HG03432 (cell line): ENCODE measurements at regions not wholly inside any gene's neighbourhood (a gene's known extent, or its start where the extent isn't known, plus 50 kb on each side); places are given as distances from the start of the nearest gene placed in this dataset.

Source experiments
- ATAC-seq: cut with Tn5 transposase; IDR thresholded peaks from one replicate; pipeline ENCODE4 v1.9.1; 2021; ENCODE audit warnings: mild to moderate bottlenecking, moderate library complexity; ENCODE audit not compliant: unreplicated experiment

DNA sequence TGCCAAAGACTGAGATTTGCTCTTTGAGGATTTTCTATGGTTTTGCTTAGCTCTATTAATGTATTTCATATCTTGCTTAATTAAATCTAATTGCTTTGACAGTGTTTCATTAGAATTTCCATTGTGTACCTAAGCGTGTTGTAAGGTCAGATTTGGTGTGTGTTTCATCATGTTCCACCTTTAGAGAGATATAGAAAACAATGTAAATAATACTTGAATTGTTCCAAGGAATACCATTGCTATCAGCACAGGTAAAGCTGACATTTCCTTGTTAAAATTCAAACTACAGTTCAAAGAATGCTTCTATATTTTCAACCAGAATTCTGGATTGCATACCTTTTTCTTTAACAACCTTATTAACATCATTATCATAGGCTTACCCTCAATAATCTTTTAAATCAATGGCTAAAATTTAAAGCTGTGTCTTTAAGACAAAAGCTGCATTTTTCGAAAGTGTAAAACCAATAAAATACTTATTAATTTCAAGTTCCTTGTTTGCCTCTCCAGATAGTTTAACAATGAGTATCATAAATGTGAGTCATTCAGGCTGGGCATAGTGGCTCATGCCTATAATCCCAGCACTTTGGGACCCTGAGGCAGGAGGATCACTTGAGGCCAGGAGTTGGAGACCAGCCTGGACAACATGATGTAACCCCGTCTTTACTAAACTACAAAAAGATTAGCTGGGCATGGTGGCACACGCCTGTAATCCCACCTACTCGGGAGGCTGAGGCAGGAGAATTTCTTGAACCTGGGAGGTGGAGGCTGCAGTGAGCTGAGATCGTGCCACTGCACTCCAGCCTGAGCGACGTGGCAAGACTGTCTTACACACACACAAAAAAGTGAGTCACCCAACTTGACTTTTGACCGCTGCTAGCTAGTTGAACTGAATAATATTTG, 188.0 kb upstream of the PKDCC start:
- no peak for ATAC-seq

DNA sequence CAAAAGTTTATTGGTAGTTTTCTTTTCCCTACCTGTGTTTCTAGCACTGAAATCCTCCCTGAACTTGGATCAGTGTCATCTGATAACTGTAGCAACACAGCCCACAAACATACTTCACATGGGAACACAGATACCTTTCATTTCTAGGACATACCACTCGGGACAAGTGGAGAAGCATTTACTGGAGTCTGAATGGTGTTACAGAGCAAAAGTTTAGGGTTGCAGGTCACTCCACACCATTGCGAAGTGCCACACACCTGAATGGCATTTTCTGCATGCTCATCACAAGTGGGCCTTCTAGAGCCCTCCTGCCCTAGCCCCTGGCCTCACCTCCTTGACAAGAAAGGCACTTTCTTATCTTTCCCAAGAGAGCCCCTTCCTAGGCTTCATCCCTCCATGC, 184.8 kb upstream of the PKDCC start:
- no peak for ATAC-seq

DNA sequence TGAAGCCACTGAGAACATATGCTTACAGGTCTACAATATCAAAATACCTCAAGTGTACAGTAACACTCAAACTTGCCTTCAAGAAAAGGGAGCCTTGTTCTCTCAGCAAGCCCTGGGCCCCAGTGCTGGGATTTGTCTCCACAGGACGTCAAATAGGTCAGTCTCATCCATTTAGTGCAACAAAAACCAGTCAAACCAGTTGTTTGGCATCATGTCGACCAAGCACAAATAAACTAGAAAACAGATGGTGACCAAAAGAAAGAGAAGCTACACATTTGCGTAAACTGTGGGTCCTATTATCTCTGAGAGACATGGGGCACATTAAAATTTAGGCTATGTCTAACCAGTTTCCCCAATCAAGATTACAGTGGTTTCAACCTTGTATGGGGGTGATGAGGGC, 182.6 kb upstream of the PKDCC start:
- no peak for ATAC-seq

DNA sequence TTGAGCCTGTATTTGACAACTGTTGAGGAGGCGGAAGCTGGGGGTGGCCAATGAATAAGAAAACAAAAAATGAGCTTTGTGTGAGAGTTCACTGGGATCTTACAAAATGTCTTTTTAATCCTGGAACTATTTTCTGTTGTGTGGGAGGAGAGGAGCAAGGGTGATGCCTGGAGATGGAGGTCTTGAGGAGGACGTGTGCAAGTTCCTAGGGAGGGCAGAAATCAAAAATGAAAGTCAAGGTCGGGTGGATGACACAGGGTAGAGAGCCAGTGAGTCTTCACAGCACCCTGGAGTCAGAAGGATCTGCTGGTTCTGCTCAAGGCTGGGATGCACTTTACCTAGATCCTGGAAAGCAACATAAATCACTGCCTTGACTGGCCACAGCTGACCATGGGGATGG, 180.3 kb upstream of the PKDCC start:
- ATAC-seq, result no peak

DNA sequence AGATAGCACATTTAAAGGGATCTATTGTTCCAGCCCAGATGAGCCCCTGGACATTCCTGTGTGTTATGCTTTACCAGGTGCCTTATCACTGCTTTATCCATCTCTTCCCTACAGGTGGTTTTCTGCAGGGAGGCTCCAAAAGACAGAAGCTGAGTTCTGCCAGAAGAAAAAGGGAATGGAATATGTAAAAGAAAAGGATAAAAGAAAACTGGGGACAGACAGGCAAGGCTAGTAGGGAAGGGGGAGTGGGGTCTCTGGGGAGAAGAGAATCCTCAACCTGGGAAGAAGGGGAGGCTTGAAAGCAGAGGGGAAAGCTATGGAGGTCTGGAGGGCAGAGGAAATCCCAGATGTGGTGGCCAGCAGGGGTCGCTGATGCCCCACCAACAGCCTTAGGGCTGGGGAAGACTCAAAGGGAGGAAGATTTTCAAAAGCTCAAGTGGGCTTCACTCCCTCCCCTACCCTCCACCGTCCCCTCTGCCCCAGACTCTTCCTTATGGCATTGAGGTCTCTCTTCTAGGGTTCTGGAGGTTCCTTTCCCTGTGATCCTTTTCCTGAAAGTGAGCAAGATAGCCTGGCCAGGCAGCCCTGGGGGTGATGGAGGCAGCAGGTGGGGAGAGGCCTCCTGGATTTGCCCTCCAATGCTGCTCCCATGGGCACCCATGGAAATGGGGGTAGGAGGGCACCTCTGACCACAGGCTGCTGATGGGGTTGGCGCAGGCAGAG, 178.1 kb upstream of the PKDCC start:
- no peak for ATAC-seq

DNA sequence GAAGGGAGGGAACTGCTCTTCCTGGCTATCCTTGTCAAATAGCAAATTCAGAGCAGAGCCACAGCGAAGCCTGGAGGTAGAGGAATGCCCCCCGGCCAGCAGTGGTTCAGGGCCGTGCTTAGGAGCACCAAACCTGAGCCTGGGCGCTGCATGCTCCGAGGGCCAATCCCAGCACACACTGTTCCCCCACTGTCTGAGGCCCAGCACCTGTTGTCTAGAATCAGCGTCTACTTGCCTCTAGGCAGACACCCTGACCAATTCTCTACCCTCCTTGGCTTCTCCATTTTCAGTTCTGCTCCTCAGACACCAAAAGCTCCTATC, 177.6 kb upstream of the PKDCC start:
- ATAC-seq, result no peak

DNA sequence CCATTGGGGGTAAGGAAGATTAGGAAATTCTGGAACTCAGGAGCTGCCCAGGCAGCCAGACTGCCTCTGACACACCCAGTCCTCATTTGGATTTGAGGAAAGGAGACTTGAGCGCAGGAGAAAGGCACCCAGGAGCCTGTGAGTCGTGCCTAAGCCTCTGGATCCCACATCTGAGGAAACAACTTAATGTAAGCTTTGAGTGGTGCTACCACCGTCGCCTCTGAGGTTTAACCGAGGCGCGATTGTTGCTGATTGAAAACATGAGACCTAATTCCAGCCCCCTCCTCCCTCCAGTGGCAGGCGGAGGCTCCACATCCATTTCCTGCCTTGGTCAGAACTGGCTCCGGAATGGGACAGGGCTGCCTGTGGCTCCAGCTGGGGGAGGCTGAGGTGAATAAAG, 176.7 kb upstream of the PKDCC start:
- no peak for ATAC-seq

DNA sequence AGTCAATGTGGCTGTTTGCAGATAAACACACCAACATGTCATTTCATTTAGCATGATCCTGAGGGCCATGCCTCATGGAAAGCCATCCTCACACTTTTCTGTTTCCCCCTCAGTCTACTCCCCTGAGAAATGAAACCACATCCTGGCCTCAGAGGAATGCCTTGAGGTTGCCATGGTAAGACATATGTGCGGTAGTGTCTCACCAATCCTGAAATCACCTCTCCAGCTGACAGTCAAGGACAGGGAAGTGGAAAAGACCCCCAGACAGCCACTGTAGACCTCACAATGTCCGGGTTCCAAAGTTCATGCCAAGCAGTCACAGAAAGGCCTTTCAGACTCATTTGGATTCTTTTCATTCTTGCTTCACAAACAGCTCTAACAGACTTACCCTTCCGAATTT, 175.2 kb upstream of the PKDCC start:
- ATAC-seq, result no peak

DNA sequence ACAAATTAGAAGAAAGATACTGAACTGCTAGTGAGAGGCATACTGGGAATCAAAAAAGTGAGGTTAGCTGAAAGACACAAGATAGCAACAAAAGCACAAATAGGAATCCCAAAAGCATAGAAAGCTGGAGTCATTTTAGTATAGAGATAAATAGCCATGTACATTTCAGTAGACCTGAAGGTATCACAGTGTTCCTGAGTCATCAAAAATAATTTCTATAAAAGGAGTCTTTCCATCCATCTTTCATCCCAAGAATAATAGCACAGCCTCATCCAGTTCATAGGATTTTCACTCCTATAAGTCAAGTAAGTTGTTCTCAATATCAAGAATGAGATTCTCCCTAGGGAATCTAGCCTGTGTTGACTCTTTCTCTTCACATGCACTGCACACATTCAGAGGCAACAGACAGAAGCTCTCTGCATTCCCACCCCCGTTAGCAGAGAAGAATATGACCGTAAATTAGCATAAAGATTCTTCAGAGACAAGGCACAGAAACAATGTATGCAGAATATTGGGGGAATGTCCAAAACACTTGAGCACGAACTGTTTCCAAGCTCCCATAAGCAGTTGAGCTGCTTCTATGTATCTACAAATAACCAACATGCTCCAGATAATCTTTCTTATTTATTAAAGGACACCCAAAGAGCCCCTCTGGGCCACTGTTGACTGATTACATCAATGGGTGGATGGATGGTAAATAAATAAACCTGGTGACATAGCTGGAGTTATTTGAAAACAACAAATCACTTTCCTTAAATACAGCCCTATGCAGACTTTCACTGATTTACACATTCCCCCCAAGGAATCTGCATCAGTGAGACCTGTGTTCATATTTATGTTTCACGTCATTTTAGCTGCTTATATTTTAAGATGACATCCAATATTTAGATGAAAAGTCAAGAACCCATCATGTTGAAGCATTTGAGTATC, 174.5 kb upstream of the PKDCC start:
- ATAC-seq, result no peak

DNA sequence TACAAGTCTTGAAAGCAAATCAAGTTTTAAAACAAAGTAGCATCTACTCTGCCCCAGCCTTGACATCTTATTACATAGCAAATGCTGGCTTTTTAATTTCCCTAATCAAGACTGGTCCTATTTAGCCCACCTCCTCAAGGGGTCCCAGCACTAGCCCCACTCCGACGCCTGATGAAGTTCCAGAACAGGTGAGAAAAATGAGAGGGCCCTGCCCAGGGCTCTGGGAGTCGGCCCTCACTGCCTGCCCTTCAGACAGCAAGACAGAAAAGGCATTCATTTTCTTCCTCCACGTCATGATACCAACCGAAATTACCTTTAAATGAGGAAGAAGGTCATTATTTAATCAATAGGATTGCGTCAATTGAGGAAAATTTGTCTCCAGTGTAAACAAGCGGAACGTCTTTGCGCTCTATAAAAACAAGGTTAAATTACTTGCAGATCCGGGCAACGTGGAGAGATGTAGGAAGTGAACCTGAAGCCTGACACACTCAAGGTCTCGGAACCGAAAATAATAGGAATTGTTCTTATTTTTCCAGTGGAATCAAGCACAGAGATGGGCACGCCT, 170.6 kb upstream of the PKDCC start:
- ATAC-seq, result no peak

DNA sequence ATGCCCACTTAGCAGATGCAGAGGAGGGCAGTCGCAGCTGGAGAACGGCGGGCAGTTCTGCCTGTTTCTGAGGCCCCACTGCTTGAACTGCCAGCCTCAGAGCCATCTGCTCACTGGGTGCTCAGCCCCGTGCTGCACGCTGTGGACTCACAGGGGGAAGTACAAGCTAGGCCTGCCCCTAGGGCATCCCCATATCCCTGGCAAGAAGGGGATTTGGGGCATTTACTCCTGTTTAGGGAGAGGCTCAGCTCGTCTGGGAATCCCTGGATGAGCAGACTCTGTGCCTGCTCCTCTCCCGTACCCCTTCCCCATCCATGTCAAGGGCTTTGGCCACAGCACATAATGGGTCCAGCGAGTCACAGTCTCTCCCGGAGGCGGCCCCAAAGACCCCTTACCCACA, 169.8 kb upstream of the PKDCC start:
- ATAC-seq, result no peak

DNA sequence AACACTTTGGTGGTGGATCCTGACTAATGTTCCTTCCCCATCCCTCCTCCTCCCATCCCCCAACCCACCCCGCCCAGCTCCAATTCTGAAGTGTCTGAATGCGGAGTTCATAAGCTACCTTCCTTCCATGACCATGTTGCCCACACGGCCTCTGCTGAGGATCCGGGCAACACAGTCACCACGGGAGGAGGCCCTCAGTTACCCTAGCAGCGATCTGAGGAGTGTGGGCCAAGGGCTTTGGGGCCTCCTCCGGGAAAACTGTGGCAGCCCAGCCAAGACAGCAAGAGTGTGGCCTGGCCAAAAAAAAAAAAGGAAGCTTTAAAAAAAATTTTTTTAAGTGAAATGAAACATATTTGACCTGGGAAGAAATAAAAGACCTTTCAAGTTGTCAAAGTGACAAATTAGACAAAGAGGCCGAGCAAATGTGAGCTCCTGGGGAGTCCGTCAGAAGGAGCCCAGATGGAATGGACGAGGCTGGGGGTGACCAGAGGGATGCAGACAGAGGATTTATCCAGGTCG, 169.0 kb upstream of the PKDCC start:
- no peak for ATAC-seq

DNA sequence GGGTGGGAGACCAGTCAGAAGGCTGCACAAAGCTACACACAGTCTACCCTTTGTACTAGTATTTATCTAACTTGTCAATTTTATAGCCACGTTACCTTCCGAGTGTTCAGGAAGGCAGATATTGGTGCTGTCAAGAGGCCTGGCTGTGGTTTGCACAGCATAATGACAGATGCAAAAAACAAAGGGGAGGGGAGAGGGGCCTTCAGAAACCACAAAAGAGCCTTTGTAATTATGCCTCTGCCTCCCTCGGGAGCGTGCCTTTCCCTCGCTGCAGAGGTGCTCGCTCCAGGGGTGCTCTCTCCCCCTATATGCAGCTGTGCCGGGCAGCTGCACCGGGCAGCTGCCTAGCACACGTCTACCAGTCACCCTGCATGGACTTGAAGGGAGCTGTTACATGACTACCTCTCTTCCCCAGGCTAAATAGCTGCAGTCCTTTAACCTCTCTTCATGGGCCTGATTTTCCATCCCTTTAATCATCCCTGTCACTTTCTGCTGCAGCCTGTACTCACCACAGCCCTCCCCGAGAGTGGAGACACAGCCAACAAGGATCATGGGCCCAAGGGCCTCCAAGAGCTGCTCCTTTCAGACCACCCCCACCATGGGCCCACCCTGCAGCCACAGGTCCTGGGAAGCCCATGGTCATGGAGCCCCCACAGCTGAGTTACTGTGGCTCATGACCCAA, 168.4 kb upstream of the PKDCC start:
- ATAC-seq, result no peak

DNA sequence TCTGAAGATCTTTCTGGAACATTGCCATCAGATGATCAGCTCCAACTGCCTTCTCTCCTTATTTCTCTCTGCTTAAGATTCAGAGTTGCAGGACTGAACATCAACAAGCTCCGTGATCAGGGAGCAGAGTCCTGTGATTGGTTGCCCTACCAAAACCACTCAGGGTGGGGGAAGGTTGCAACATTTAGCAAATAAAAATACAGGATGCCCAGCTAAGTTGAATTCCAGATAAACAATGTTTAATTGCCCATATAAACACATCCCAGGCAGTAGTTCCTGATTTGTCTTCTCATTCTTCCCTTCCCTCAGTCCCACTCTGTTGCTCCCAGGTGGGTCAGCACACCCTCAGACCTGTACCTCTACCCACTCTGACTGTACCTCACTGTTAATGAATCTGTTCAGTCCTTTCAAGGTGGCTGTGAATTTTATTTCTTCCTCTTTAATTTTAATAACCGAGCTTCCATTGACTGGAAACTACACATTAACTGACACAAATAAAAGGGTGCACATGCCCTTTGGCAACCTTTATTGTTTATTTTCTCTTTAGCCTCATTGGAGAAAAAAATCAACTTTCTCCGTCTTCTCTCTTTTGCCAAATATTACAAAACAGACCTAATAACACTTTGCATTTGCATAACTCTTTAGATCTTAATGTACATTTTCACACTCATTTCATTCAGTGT, 167.1 kb upstream of the PKDCC start:
- ATAC-seq, result no peak

DNA sequence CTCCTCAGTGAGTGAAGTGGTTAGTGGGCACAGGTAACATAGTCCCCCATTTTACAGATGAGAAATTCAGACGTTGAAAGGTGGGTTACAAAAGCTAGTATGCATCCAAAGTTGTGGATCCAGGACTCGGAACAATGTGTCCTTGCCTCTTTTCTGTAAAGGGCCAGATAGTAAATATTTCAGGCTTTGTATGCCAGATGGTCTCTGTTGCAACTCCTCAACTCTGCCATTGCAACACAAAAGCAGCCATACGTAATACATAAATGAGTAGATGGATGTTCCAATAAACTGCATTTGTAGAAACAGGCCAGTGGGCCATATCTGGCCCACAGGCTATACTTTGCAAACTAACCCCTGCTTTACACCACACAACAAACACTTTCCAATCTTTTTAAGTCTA, 166.6 kb upstream of the PKDCC start:
- no peak for ATAC-seq

DNA sequence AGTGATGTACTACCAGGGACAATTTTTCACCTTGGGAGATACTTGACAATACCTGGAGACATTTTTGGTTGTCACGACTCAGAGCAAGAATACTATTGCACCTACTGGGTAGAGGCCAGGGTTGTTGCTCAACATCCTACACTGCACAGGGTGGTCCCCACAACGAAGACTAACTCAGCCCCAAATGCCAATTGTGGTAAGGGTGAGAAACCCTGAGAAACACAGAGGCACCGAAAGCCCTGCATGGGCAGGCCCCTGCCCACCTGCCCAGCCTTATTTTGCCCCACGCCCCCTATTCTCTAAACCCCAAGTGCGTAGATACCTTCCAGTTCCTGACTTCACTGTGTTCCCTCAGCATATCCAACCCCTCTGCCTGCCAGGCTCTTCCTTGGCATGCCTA, 163.1 kb upstream of the PKDCC start:
- ATAC-seq, result no peak

DNA sequence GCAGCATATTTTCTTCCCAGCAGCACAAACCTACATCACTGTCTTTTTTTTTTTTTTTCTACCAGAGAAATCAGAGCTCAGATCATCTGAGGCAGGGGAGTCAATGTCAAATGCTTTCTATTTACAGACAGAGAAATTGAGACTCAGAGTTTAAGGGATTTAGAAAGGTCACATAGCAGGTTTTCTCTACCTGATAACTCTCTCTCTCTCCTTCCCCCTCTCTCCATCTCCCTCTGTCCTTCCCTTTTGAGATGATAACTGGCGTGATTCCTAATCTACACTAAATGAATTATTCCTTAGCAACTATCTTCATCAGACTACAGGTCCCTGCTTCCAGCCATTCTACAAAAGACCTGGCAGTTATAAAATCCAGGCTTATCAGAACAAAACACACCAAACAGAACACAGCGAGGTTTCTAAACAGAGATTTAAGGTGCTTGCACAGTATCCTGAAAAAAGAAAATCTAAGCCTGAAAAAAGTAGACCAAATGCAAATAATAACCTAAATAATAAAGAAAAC, 161.6 kb upstream of the PKDCC start:
- ATAC-seq, result no peak

DNA sequence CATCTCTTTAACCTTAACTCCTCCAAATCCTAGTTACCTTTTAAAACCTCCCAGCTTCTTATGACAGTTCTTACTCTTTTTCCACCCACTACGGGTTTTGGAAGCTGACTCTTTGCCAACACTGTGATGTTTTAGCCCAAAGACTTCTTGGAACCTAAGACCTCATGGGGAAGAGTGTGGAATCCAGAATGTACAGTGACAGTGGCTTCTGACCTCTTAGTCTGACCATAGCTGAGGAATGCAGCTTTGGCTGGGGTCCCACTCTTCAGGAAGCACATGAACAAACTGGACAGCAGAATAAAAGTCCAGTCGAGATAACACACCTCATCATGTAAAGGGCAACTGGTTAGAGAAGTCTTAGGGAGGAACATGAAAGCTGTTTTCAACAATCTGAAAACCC, 161.1 kb upstream of the PKDCC start:
- ATAC-seq, result no peak

DNA sequence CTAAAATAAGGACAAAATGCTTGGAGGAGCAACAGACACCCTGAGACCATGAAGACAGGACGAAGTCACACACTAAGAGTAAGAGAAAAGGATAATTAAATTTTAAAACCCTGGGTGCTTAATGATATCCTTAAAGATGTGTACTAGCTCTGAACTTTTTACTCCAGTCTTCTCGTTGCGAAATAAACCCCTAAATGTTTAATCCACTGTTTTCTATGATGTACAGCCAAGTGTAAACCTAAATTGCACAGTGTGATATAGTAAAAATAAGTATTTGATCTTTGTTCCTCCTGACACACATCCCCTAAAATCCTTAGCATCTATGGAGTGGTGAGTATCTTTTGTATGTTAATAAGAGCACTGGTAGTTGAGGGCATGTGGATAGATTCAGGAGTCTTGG, 157.5 kb upstream of the PKDCC start:
- no peak for ATAC-seq

DNA sequence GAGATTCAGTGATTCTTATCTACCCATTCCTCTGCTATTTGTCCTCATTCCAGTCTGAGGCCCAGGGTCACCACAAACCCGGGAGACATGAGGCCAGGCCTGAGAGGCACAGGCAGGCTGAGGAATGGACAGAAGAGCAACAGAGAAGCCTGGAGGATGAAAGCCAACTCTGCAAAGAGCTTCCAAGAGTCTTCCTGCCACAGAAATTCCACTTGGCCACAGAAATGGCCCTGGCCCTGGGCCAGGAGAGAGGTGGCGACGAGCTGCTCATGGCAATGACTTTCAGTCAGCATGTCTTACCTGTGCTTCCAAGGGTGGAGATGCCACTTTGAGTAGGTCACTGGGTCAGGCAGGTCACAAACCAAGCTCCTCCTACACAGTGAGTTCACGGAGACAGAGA, 155.3 kb upstream of the PKDCC start:
- no peak for ATAC-seq
